ENCODE measurements at regions not wholly inside any gene's neighbourhood (a gene's known extent, or its start where the extent isn't known, plus 50 kb on each side); places are given as distances from the start of the nearest gene placed in this dataset.

GRCh38 chr4:136900696-136901095 is 631.6 kb downstream of the PCDH18 start:
- no peaks in the 10 kb centered on the region for H3K4me1 ChIP-seq
- no peak for DNase-seq
- H3K27ac ChIP-seq (replicated peaks), result no peak overlapping the region
- H3K27me3 ChIP-seq (ENCODE audit: low read depth), result no peaks in the 10 kb centered on the region
- intact Hi-C loops (cut with micrococcal nuclease), result no loop called here
- no peak overlapping the region for H3K4me3 ChIP-seq
- H3K36me3 ChIP-seq, result no peaks in the 10 kb centered on the region
- H3K9me3 ChIP-seq (replicated peaks), result no peaks in the 10 kb centered on the region
- TF ChIP-seq CTCF (IDR thresholded peaks at IDR 0.05; ENCODE audit: borderline replicate concordance), result no peak

- Histone ChIP-seq H3K27ac (replicated peaks) (no peak overlapping the region), H3K4me3 (no peak overlapping the region), H3K36me3 (no peaks in the 10 kb centered on the region), H3K27me3 (ENCODE audit: low read depth) (no peaks in the 10 kb centered on the region), H3K9me3 (replicated peaks) (no peaks in the 10 kb centered on the region), H3K4me1 (no peaks in the 10 kb centered on the region)
- TF ChIP-seq CTCF (IDR thresholded peaks at IDR 0.05; ENCODE audit: borderline replicate concordance), result no peak
- no peak for DNase-seq
- intact Hi-C loops (cut with micrococcal nuclease), result no loop called here
Observed at GRCh38 chr4:136898590-136899248, 633.6 kb downstream of the PCDH18 start.

- H3K27ac ChIP-seq (replicated peaks), result no peak overlapping the region
- H3K27me3 ChIP-seq (ENCODE audit: low read depth), result no peaks in the 10 kb centered on the region
- H3K36me3 ChIP-seq, result no peaks in the 10 kb centered on the region
- H3K4me1 ChIP-seq, result no peaks in the 10 kb centered on the region
- intact Hi-C loops (cut with micrococcal nuclease), result no loop called here
- H3K4me3 ChIP-seq, result no peak overlapping the region
- no peak for TF ChIP-seq CTCF (IDR thresholded peaks at IDR 0.05; ENCODE audit: borderline replicate concordance)
- no peak for DNase-seq
- no peaks in the 10 kb centered on the region for H3K9me3 ChIP-seq (replicated peaks)
Observed at GRCh38 chr4:136893573-136893972, 638.7 kb downstream of the PCDH18 start.

- intact Hi-C loops (cut with micrococcal nuclease), result no loop called here
Observed at GRCh38 chr4:136881666-136882065, 650.6 kb downstream of the PCDH18 start.

GRCh38 chr4:136873555-136873954 is 658.7 kb downstream of the PCDH18 start:
- H3K36me3 ChIP-seq, result no peaks in the 10 kb centered on the region
- H3K9me3 ChIP-seq (replicated peaks), result no peaks in the 10 kb centered on the region
- no peak for TF ChIP-seq CTCF (IDR thresholded peaks at IDR 0.05; ENCODE audit: borderline replicate concordance)
- no peak for DNase-seq
- H3K27me3 ChIP-seq (ENCODE audit: low read depth), result no peaks in the 10 kb centered on the region
- no peaks in the 10 kb centered on the region for H3K4me1 ChIP-seq
- H3K4me3 ChIP-seq, result no peak overlapping the region
- intact Hi-C loops (cut with micrococcal nuclease), result no loop called here
- no peak overlapping the region for H3K27ac ChIP-seq (replicated peaks)

More at GRCh38 chr4:136881666-136882065, 650.6 kb downstream of the PCDH18 start:
- no peak overlapping the region for H3K27ac ChIP-seq (replicated peaks)
- no peak for TF ChIP-seq CTCF (IDR thresholded peaks at IDR 0.05; ENCODE audit: borderline replicate concordance)
- H3K36me3 ChIP-seq, result no peaks in the 10 kb centered on the region
- no peaks in the 10 kb centered on the region for H3K27me3 ChIP-seq (ENCODE audit: low read depth)
- no peak overlapping the region for H3K4me3 ChIP-seq
- DNase-seq, result no peak
- no peaks in the 10 kb centered on the region for H3K9me3 ChIP-seq (replicated peaks)
- H3K4me1 ChIP-seq, result no peaks in the 10 kb centered on the region
